ENCODE measurements at regions not wholly inside any gene's neighbourhood (a gene's known extent, or its start where the extent isn't known, plus 50 kb on each side); places are given as distances from the start of the nearest gene placed in this dataset.

DNA sequence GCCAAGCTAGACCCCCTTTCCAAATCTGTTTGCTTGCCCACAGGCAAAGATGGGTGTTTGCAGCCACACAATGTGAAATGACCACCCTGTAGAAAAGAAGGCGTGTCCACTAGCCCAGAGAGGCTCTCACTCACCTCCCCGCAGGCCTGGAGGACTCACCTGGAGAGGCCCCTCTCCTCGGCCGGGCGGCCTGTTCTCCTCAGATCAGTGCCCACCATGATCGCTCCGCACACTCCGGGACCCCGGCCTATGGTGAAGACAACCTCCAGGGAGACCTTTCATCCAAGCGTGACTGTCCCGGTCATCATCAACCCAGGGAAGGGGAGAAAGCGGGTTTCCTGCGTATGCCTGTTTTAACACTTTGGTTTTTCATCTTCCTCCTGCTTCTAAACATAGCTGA lies 328.7 kb upstream of the SALL3 start:
- DNase-seq, result no peak

DNA sequence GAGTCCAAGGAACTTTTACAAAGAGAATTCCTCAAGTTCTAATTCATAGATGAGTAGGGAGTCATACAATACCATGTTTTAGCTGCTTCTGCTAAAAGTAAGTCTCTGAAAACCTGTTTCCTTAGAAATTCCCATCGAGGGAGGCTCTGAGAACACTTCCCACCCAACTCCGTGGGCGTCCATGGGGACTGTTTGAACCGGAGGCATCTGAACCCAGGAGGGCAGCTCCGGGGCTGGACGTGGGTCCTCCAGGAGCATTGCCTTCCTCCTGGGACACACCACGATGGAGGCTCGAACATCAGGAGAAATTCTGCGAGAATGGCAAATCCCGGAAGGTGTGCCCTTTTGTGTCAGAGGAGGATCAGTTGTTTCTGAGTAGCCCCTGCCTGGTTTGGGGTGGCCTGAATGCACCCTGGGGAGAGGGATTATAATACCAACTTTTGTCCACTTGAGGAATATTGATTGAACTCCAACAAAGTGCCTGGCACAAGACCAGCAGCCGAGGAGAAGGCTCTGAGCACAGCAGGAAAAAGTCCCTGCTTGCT lies 327.5 kb upstream of the SALL3 start:
- no peak for DNase-seq

DNA sequence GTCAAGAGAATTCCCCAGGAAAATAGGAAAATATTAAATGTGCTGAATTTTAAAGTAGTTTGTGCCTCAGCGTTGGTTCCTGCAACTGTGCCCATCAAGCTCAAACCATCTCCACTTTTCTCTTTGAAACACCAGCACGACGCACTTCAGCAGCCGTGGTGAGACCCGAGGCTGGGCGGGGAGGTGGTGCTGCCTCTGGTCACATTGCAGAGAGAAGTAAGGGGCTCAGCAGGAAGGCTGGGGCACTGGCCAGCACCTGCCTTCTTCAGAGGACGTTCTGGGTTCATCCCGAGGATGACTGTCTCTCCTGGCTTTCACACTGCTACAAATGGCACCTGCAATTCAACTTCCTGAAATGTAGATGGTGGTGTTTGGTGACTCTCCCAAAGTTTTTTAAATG lies 323.7 kb upstream of the SALL3 start:
- no peak for DNase-seq

DNA sequence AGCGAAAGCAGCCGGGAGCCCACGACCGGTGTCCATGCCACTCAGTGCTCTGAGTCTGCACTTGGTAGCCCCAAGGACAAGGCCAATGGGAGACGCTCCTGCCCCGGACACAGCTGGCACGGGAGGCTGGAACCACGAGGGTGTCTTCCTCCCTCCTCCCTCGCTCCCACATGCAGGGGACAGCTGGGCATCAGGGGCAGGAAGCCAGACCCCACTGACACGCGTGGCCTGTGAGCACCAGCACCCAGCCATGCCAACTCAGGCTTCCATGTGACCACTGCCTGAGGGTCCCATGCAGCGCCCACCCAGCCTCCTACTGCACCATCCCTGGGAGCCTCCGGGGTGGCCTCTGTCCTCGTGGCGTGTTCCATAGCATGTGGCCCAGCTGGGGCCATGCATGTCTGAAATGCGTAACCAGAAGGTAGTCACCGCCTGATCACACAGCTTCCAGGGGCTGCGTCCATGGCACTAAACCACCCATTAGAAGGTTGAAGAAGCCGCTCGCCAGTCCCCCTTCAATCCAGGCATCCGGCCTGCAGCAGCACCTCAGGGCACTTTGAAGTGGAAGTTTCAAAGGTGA lies 323.2 kb upstream of the SALL3 start:
- DNase-seq, result no peak

DNA sequence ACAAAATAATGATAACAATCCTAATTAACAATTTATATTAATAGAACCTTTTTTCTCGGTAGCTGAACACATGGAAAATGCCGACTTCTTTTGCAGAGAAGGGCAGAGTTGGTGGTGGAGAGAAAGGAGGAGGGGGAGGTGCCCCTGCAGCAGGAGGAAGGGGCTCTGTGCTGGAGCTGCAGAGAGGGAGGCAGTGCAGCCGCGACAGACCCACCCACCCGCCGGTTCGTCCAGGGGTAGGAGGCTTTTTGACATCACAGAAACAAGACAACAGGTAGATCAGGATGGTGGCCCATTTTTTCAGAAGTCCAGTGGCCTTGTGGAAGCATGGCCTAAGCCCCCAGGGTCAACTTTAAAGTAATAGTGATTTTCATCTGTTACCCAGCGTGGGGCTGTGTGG lies 321.1 kb upstream of the SALL3 start:
- DNase-seq, result no peak

DNA sequence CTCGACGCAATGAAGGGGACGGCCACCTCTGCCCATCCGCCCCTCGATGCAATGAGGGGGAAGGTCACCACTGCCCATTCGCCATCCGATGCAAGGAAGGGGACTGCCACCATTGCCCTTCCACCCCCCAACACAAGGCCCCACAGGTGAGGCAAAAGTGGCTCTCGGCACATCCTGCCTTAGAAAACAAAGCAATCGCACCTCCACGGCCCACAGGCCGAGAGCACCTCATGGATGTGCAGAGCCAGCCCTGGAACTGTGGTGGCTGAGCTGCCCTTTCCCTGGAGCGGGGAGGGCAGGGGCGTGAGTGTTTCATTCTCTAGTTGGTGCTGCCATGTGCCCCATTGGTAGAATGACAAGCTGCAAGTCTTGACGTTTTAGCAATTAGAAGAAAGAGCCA lies 320.6 kb upstream of the SALL3 start:
- DNase-seq, result no peak

DNA sequence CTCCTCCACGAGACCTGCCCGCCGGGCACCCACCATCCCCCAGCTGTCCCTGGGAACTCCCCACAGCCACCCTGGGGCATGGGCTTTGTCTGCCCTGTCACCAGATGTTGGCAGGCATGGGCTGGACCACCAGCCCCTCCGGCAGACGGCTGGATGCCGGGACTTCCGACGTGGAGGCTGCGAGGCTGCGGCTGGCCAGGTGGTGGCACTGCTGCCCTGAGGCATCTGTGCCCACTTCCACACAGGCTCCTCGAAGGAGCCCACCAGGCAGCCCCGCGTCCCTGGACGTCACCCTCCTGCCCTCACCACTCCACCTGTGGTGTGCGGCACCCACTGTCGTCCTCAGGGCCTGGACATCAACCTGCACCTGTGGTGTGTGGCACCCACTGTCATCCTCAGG lies 319.9 kb upstream of the SALL3 start:
- no peak for DNase-seq

DNA sequence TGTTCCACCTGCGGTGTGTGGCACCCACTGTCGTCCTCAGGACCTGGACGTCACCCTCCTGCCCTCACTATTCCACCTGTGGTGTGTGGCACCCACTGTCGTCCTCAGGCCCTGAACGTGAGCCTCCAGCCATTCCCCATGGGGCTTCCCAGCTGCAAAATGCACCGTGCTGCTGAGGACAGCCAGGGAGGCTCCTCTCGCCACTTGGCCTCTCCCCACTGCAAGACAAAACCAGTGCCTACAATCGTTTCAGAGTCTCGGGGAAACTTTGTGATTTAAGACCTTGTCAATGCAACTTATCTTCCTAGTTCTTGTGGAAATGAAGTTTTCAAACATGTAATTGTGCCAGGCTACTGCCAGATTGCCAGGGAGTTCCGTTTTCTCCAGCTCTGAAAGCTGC lies 319.3 kb upstream of the SALL3 start:
- no peak for DNase-seq

DNA sequence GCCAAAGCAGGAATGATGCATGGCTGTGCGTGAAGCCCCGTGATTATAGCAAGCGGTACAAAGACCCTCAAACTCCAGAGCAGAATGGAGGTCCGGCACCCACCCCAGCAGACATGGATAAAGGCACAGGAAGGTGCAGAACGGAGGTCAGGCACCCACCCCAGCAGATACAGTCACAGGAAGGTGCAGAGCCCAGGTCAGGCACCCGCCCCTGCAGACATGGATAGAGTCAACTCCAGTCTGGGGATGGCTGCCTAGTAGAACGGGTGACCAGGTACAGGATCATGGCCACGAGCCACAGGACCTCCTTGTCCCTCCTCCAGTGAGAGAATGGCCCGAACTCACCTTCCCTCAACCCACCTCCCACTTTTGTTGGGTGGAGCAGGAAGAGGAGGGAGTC lies 318.3 kb upstream of the SALL3 start:
- DNase-seq, result no peak

DNA sequence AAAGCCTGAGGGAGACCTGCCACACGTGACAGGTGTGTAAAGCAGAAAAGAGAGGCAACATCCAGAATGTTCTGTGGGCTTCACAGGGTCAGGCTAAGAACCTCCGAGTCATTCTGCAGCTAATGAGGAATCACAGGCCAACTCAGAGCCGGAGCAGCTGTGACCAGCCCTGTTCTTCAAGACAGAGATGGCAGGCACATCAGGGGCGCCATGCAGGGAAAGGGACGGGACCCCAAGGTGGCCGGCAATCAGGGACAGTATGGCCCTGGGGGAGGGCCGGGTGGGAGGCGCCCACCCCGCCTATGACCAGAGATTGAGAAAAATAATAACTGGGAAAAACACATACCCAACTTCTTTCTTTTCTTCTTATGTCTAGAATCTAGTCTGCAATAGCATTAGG lies 316.7 kb upstream of the SALL3 start:
- no peak for DNase-seq

DNA sequence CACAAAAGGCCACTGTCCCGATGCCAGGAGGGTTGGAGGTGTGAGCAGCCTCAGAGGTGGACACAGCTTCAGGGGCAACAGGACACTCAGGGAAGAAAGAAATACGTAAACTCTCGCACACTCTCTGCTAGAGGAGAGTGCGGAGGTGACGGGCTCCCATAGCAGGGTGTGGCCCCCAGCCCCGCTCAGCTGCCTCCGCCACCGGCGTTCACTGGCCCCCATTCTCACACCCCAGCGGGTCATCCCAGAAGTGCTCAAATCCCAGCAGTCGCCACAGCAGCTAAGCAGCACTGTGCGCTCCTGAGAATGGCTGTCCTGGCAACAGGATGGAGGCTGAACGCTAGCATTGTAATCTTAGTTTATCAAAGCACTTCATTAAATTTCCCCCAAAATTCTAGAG lies 315.6 kb upstream of the SALL3 start:
- no peak for DNase-seq

DNA sequence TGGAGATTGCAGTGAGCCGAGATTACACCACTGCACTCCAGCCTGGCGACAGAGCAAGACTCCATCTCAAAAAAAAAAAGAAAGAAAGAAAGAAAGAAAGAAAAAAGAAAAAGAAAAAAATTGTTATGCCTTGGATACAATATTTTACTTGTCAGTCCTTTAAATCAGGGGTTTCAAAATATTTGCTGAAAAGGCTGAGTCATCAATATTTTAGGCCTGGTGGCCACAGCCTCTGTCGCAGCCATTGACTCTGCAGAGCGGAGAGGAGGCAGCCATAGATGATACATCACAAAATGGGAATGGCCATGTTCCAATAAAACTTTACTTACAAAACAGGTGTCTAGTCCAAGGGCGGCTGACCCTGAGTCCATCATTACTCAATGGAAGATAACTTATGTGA lies 314.8 kb upstream of the SALL3 start:
- DNase-seq, result no peak

DNA sequence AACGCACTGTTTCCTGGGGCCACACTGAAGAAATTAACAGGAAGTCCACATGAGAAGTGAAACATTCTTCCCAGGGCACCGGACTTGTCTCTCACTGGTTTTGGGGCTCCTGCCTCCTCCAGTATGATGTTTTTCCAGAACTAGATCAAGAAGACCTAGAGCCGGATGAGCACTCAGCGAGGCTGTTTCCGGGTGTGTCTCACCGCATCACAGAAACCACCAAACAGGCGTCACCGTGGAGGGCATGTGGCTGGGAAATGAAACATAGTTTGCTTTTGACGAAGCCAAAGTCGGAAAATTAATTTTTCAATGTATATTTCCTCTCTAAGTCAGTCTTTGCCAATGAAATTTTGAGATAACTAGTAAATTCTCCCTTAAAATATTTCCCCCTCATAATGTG lies 314.0 kb upstream of the SALL3 start:
- no peak for DNase-seq

DNA sequence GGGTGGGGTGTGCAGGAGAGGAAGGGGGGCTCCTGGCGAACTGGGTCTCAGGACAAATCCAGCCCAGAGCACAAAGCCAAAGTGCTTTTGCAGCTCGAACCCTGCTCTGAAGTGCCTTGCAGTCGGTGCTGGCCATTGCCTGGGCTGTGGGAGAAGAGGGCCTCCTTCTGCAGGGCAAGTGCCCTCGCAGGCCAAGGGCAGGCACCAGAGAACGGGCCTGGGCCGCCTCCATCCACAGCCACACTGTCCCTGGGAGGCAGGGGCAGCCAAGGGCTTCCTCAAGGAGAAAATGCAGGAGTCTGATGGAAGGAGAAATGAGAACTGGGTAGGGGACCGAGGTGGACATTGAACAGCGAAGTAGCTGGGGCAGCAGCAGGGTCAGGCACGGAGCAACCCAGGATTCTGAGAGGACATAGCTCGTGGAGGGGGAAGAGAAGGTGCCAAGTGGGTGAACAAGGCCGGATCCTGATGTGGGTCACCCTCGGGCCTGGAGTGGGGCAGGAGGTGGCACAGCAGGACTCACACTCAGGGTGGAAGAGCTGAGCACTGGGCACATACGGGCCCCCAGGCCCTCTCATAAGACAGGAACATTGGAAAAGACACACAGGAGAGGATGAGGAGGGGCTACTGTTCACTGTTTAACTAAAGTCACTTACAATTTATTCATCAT lies 312.8 kb upstream of the SALL3 start:
- no peak for DNase-seq

DNA sequence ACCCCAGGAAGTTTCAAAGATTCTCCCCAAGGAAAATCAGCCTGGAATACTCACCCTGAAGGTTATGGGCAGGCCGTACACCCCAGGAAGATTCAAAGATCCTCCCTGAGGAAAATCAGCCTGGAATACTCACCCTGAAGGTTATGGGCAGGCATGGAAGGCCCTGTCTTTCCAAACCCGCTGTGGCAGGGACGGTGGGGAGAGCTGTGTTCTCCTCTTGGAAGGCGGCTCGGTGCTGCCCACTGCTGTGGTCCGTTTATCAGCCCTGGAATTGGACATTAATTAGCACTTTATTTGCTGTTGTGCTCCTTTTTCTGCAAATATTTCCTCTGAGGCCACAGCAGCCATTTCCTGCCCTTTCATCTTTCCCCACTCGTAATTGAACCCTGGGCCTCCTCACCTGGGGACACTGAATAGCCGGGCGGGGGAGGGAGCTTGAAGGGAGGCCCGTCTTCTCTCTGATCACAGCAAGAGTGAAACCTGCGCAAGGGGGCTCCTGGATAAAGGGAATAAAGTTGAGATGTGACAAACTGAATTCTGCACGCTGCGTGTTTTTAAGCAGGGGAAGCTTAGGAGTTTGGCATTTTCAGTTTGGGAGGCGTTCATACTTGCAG lies 308.7 kb upstream of the SALL3 start:
- DNase-seq, result no peak

DNA sequence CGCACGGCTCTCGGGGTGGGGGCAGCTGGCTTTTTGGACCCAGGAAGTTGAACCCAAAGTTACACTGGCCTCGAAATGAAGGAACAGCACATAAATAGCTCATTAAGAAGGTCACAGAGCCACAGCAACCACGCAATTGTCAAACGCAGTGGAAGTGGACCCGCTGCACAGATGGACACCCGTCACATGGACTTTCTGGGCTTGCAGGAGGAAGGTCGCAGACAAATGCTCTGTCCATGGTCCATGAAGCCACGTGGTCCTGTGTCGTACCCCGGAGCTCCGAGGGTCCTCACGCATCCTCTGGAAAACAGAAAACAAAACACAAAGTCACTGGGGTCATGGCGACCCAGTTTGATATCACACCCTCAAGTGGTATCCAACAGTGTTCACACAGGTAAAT lies 308.1 kb upstream of the SALL3 start:
- no peak for DNase-seq

DNA sequence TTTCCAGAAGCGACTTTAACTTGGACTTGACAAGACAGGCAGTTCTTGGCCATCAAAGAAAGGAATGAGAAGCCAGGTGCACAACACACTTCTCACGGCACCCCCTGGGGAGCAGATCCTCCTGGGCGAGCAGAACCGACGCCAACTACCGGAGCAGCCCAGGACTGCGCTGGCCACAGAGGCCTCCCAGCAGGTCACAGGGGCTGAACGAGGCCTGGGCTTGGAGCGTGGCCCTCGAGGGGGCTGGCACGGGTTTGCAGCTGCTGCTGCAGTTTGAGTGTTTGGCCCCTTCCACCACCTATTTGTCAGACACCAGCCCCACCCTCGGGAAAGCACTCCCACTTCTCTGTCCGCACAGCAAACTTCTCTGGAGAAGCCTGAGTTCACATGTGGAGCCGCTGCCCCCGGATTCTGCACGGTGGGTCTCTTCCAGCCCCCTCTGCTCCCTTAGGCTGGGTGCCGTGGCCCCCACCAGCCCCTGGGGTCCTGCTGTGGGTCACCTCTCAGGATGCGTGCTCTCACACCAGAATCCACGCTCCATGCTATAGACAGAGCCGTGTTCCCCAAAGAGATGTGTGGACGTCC lies 306.7 kb upstream of the SALL3 start:
- DNase-seq, result no peak

DNA sequence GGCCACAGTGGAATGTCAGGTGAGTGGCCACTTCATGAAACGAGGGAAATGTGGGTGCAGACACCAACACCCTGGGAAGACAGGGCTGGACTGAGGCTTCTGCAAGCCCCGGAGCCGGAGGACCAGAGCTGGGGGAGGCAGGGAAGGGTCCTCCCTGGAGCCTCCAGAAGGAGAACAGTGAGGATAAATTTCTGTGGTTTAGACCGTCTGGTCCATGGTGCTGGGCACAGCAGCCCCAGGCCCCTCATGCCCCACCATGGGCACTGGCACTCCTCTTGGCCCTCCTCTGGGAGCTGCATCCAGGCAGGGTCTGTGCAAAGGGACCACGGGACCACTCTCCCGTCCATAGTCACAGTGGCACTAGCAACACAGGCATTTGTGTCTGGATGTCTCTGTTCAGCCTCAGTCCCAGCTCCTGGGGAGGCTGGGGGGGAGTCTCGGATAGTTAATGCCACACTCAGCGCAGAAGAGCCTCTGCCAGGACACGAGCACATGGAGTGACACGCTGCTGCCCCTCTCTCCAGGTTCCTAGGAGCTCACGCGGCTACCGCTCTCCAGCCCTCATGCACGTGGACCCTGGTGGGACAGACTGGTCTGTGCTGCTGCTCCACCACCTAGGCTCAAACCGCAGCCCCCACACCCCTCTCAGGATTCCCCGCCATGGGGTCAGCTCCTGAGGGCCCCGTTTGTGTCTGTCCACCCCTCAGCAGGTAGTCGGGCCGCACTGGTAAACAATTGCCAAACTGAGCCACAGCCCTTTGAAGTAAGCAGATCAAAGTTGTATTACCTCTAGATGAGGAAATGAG lies 305.9 kb upstream of the SALL3 start:
- DNase-seq, result no peak

DNA sequence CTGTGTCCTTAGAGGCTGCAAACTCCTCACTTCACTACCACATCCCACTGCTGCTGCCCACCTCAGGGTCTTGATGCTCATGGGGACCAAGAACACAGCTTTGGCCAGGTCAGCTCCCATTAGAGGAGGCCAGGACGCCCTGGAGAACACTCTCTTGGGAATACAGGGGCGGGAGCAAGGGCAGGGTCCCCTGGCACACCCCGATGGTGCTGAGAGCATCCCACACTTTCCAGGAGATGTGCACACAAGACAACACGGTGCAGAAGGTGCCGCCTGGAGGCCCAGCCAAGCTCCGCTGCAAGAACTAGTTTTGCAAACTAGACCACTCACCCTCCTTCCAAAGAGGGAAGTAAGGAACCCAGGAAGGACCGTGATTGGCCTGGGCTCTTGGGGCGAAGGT lies 304.4 kb upstream of the SALL3 start:
- DNase-seq, result no peak

DNA sequence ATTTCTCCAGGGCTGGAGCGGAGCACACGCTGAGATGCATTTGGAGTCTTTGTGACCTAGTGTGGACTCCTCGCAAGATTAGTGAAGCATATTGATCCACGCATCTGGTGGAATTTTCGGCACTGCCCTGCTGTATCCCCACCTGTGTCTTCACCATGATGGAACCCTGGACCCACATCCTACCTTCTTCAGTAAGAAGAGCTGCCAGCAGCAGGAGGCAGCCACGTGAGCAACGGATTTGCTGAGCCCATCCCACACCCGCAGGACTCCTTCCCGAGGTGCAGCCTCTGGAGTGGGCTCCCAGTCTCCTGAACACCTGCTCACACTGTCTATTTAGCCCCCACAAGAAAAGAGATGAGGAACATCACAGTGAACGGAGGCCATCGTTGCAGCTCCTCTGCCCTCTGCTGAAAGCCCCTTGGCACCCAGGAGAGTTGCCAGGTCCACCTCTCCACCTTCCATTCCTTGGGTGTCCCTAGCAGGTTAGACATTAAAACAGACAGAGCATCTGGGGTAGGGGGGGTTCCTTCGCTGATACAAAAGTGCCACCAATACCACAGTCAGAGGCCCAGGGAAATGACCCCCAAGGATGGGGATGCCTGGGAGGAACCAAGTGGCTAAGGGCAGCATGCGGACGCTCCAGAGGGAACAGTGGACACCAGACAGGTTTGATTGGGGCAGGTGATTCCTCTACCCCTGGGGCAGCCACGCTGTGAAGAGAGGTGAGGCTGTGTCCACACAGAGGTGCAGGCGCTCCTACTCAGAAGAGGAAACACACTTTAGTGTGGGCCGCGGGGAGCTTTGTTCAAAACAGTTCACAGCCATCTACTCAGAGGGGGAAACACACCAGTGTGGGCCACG lies 302.8 kb upstream of the SALL3 start:
- DNase-seq, result no peak

All from renal pelvis (tissue), 1 donor.